ENCODE measurements at regions not wholly inside any gene's neighbourhood (a gene's known extent, or its start where the extent isn't known, plus 50 kb on each side); places are given as distances from the start of the nearest gene placed in this dataset.
"Not testable (repeated sequence)": the region's sequence is repeated elsewhere in the genome, so short reads cannot be mapped to it uniquely, and the experiment has no call there.

- WGBS (ENCODE audit: insufficient coverage, low lambda C conversion rate) = no CpG with 5 or more reads among the region's 11 CpGs
- H3K36me3 ChIP-seq (ENCODE audit: control insufficient read depth, insufficient read depth, low read length) = no peaks in the 10 kb centered on the region
- H3K27me3 ChIP-seq (ENCODE audit: control insufficient read depth, insufficient read depth, low read length) = peaks cover 35% of the 10 kb centered on the region
- no peak overlapping the region for H3K27ac ChIP-seq (ENCODE audit: low read length)
- H3K4me3 ChIP-seq (ENCODE audit: low read length) = no peak overlapping the region
- DNase-seq = no peak
- no peaks in the 10 kb centered on the region for H3K4me1 ChIP-seq (ENCODE audit: control insufficient read depth, insufficient read depth, low read length)
- no peaks in the 10 kb centered on the region for H3K9me3 ChIP-seq (ENCODE audit: control insufficient read depth, low read depth, low read length)
Measured at GRCh38 chr3:13235897-13236296, 162.7 kb upstream of the IQSEC1 start.

GRCh38 chr3:13235079-13235478, 161.8 kb upstream of the IQSEC1 start:
- Histone ChIP-seq H3K9me3 (ENCODE audit: control insufficient read depth, low read depth, low read length) (no peaks in the 10 kb centered on the region), H3K4me1 (ENCODE audit: control insufficient read depth, insufficient read depth, low read length) (no peaks in the 10 kb centered on the region), H3K27ac (ENCODE audit: low read length) (no peak overlapping the region), H3K36me3 (ENCODE audit: control insufficient read depth, insufficient read depth, low read length) (no peaks in the 10 kb centered on the region), H3K27me3 (ENCODE audit: control insufficient read depth, insufficient read depth, low read length) (peaks cover 37% of the 10 kb centered on the region), H3K4me3 (ENCODE audit: low read length) (no peak overlapping the region)
- no peak for DNase-seq
- WGBS (ENCODE audit: insufficient coverage, low lambda C conversion rate) = no CpG with 5 or more reads among the region's 5 CpGs

GRCh38 chr3:13234666-13235065, 161.4 kb upstream of the IQSEC1 start:
- Histone ChIP-seq H3K27me3 (ENCODE audit: control insufficient read depth, insufficient read depth, low read length) (peaks cover 37% of the 10 kb centered on the region), H3K27ac (ENCODE audit: low read length) (no peak overlapping the region), H3K4me3 (ENCODE audit: low read length) (no peak overlapping the region), H3K4me1 (ENCODE audit: control insufficient read depth, insufficient read depth, low read length) (no peaks in the 10 kb centered on the region), H3K36me3 (ENCODE audit: control insufficient read depth, insufficient read depth, low read length) (no peaks in the 10 kb centered on the region), H3K9me3 (ENCODE audit: control insufficient read depth, low read depth, low read length) (no peaks in the 10 kb centered on the region)
- WGBS (ENCODE audit: insufficient coverage, low lambda C conversion rate) = no CpG with 5 or more reads among the region's 9 CpGs
- DNase-seq = no peak

GRCh38 chr3:13233487-13234485, 160.6 kb upstream of the IQSEC1 start:
- Histone ChIP-seq H3K4me3 (ENCODE audit: low read length) (no peak overlapping the region), H3K36me3 (ENCODE audit: control insufficient read depth, insufficient read depth, low read length) (no peaks in the 10 kb centered on the region), H3K9me3 (ENCODE audit: control insufficient read depth, low read depth, low read length) (no peaks in the 10 kb centered on the region), H3K4me1 (ENCODE audit: control insufficient read depth, insufficient read depth, low read length) (no peaks in the 10 kb centered on the region), H3K27me3 (ENCODE audit: control insufficient read depth, insufficient read depth, low read length) (peaks cover 37% of the 10 kb centered on the region), H3K27ac (ENCODE audit: low read length) (no peak overlapping the region)
- no CpG with 5 or more reads among the region's 18 CpGs for WGBS (ENCODE audit: insufficient coverage, low lambda C conversion rate)
- DNase-seq = no peak

GRCh38 chr3:13231781-13232666, 158.8 kb upstream of the IQSEC1 start:
- Histone ChIP-seq H3K9me3 (ENCODE audit: control insufficient read depth, low read depth, low read length) (no peaks in the 10 kb centered on the region), H3K4me3 (ENCODE audit: low read length) (no peak overlapping the region), H3K36me3 (ENCODE audit: control insufficient read depth, insufficient read depth, low read length) (no peaks in the 10 kb centered on the region), H3K4me1 (ENCODE audit: control insufficient read depth, insufficient read depth, low read length) (no peaks in the 10 kb centered on the region), H3K27me3 (ENCODE audit: control insufficient read depth, insufficient read depth, low read length) (peaks cover 37% of the 10 kb centered on the region), H3K27ac (ENCODE audit: low read length) (no peak overlapping the region)
- no peak for DNase-seq
- no CpG with 5 or more reads among the region's 22 CpGs for WGBS (ENCODE audit: insufficient coverage, low lambda C conversion rate)

- no peaks in the 10 kb centered on the region for H3K4me1 ChIP-seq (ENCODE audit: control insufficient read depth, insufficient read depth, low read length)
- DNase-seq = no peak
- peaks cover 23% of the 10 kb centered on the region for H3K27me3 ChIP-seq (ENCODE audit: control insufficient read depth, insufficient read depth, low read length)
- no peaks in the 10 kb centered on the region for H3K36me3 ChIP-seq (ENCODE audit: control insufficient read depth, insufficient read depth, low read length)
- H3K27ac ChIP-seq (ENCODE audit: low read length) = no peak overlapping the region
- 69% methylated on average over 3 of the region's 8 CpGs for WGBS (ENCODE audit: insufficient coverage, low lambda C conversion rate)
- no peak overlapping the region for H3K4me3 ChIP-seq (ENCODE audit: low read length)
- no peaks in the 10 kb centered on the region for H3K9me3 ChIP-seq (ENCODE audit: control insufficient read depth, low read depth, low read length)
Measured at GRCh38 chr3:13229273-13229949, 156.2 kb upstream of the IQSEC1 start.

GRCh38 chr3:13228584-13228983, 155.4 kb upstream of the IQSEC1 start:
- no peak overlapping the region for H3K27ac ChIP-seq (ENCODE audit: low read length)
- no peak overlapping the region for H3K4me3 ChIP-seq (ENCODE audit: low read length)
- DNase-seq = no peak
- H3K27me3 ChIP-seq (ENCODE audit: control insufficient read depth, insufficient read depth, low read length) = peaks cover 16% of the 10 kb centered on the region
- WGBS (ENCODE audit: insufficient coverage, low lambda C conversion rate) = no CpG with 5 or more reads among the region's 3 CpGs
- H3K4me1 ChIP-seq (ENCODE audit: control insufficient read depth, insufficient read depth, low read length) = no peaks in the 10 kb centered on the region
- no peaks in the 10 kb centered on the region for H3K9me3 ChIP-seq (ENCODE audit: control insufficient read depth, low read depth, low read length)
- no peaks in the 10 kb centered on the region for H3K36me3 ChIP-seq (ENCODE audit: control insufficient read depth, insufficient read depth, low read length)

- H3K4me3 ChIP-seq (ENCODE audit: low read length); DNase-seq; H3K4me1 ChIP-seq (ENCODE audit: control insufficient read depth, insufficient read depth, low read length); H3K9me3 ChIP-seq (ENCODE audit: control insufficient read depth, low read depth, low read length); H3K27ac ChIP-seq (ENCODE audit: low read length); H3K36me3 ChIP-seq (ENCODE audit: control insufficient read depth, insufficient read depth, low read length): not testable (repeated sequence)
- H3K27me3 ChIP-seq (ENCODE audit: control insufficient read depth, insufficient read depth, low read length) = peaks cover 14% of the 10 kb centered on the region
- WGBS (ENCODE audit: insufficient coverage, low lambda C conversion rate) = 80% methylated on average over 1 of the region's 12 CpGs
Measured at GRCh38 chr3:13228169-13228568, 154.9 kb upstream of the IQSEC1 start.

- H3K4me1 ChIP-seq (ENCODE audit: control insufficient read depth, insufficient read depth, low read length) = no peaks in the 10 kb centered on the region
- no peak overlapping the region for H3K27ac ChIP-seq (ENCODE audit: low read length)
- no CpG with 5 or more reads among the region's 23 CpGs for WGBS (ENCODE audit: insufficient coverage, low lambda C conversion rate)
- DNase-seq = no peak
- peaks cover 14% of the 10 kb centered on the region for H3K27me3 ChIP-seq (ENCODE audit: control insufficient read depth, insufficient read depth, low read length)
- H3K9me3 ChIP-seq (ENCODE audit: control insufficient read depth, low read depth, low read length) = no peaks in the 10 kb centered on the region
- H3K4me3 ChIP-seq (ENCODE audit: low read length) = no peak overlapping the region
- H3K36me3 ChIP-seq (ENCODE audit: control insufficient read depth, insufficient read depth, low read length) = no peaks in the 10 kb centered on the region
Measured at GRCh38 chr3:13227315-13228165, 154.3 kb upstream of the IQSEC1 start.

Measured in large intestine (tissue), 3 donors.